Fibroblast of lung (primary cell): ENCODE measurements at regions not wholly inside any gene's neighbourhood (a gene's known extent, or its start where the extent isn't known, plus 50 kb on each side); places are given as distances from the start of the nearest gene placed in this dataset.
A peak's percentile ranks its signal among the peaks of the same experiment; 100 is the strongest.

Source experiments
- DNase-seq, 2 donors: peaks; one replicate each; pipeline versions ENCODE4 v3.0.0 to v3.0.0-alpha.2; 2010; ENCODE audit warnings: low read depth in 2 of 2
- H2AFZ ChIP-seq: 2 replicates; pipeline ENCODE4 v1.5.1; 2012; ENCODE audit warnings: low read length, control low read depth, inconsistent platforms
- H3K27ac ChIP-seq: 2 replicates; pipeline ENCODE4 v1.5.1; 2011; ENCODE audit warnings: low read length, control low read depth; ENCODE audit not compliant: insufficient read depth
- H3K27me3 ChIP-seq: 2 replicates; pipeline ENCODE4 v1.5.1; 2011; ENCODE audit warnings: mild to moderate bottlenecking, low read length; ENCODE audit not compliant: control insufficient read depth, insufficient read depth
- H3K36me3 ChIP-seq: 2 replicates; pipeline ENCODE4 v1.5.1; 2011; ENCODE audit warnings: low read length; ENCODE audit not compliant: control insufficient read depth, insufficient read depth
- H3K4me1 ChIP-seq: 2 replicates; pipeline ENCODE4 v1.5.1; 2011; ENCODE audit warnings: low read length; ENCODE audit not compliant: control insufficient read depth, insufficient read depth; ENCODE audit errors: extremely low read depth
- H3K4me2 ChIP-seq: 2 replicates; pipeline ENCODE4 v1.5.1; 2011; ENCODE audit warnings: low read length, control low read depth; ENCODE audit not compliant: insufficient read depth; ENCODE audit errors: extremely low read depth
- H3K4me3 ChIP-seq, 4 experiments: fragments of 200-600 bp in 1 of 4; sonication (generic) in 1 of 4; replicated peaks in 1 of 4; 2 replicates each; pipeline ENCODE4 v1.5.1; 2011 to 2016; ENCODE audit warnings: low read length in 4 of 4, low read depth in 3 of 4, mild to moderate bottlenecking in 3 of 4, control low read depth in 2 of 4, inconsistent platforms in 1 of 4, mixed read lengths in 1 of 4; ENCODE audit not compliant: insufficient read depth in 1 of 4; ENCODE audit errors: control extremely low read depth in 1 of 4
- H3K79me2 ChIP-seq: 2 replicates; pipeline ENCODE4 v1.5.1; 2012; ENCODE audit warnings: mild to moderate bottlenecking, low read length, inconsistent platforms; ENCODE audit not compliant: control insufficient read depth, insufficient read depth
- H3K9ac ChIP-seq: 2 replicates; pipeline ENCODE4 v1.5.1; 2011; ENCODE audit warnings: mild to moderate bottlenecking, low read length, control low read depth; ENCODE audit not compliant: insufficient read depth
- H3K9me3 ChIP-seq: 2 replicates; pipeline ENCODE4 v1.5.1; 2012; ENCODE audit warnings: low read depth, low read length; ENCODE audit not compliant: control insufficient read depth, insufficient read depth
- H4K20me1 ChIP-seq: 2 replicates; pipeline ENCODE4 v1.5.1; 2011; ENCODE audit warnings: low read length; ENCODE audit not compliant: control insufficient read depth, insufficient read depth; ENCODE audit errors: extremely low read depth
- CTCF ChIP-seq, 2 donors: IDR thresholded peaks in 1 of 2; conservative IDR thresholded peaks in 1 of 2; 1 replicate in 1 of 2; 2 replicates in 1 of 2; pipeline ENCODE4 v1.5.1; 2011 to 2012; ENCODE audit warnings: low read length in 2 of 2, control low read depth in 1 of 2, inconsistent platforms in 1 of 2, low read depth in 1 of 2, mild to moderate bottlenecking in 1 of 2
- EZH2 ChIP-seq: IDR thresholded peaks from 2 replicates; pipeline ENCODE4 v1.5.1; 2012; ENCODE audit warnings: low read length, control low read depth, mild to moderate bottlenecking; ENCODE audit errors: missing control alignments

DNA sequence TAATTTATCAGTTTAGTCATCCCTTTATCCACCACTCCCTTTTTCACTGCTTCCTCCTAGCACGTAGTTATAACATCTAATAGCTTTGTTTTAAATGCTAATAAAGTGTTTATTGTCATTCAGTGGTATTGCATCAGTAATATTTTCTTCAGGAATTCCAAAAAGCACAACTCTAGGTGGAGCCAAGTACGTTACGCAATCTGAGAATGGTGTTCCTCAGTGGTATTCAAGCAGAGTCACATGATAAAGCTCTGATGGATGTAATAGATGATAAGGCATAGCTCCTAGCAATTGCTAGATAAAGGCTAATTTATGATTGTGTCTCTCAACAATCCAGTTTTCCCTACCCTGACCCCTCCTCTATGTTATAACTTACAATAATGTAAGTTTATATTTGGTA, 494.6 kb upstream of the ADGRL4 start:
- no peaks in the 10 kb centered on the region for H3K4me1 ChIP-seq
- no peaks in the 10 kb centered on the region for H3K9me3 ChIP-seq
- H4K20me1 ChIP-seq: no peaks in the 10 kb centered on the region
- H3K4me3 ChIP-seq: no peak overlapping the region
- peak; percentile 16 to 45 for DNase-seq
- TF ChIP-seq EZH2 (no peak), CTCF (conservative IDR thresholded peaks at IDR 0.05 in 1 of 2, IDR thresholded peaks at IDR 0.05 in 1 of 2; ENCODE audit: low read depth in 1 of 2, low read length in 2 of 2) (no peak)
- no peaks in the 10 kb centered on the region for H3K79me2 ChIP-seq
- H3K36me3 ChIP-seq: no peaks in the 10 kb centered on the region
- no peaks in the 10 kb centered on the region for H3K27me3 ChIP-seq
- H3K27ac ChIP-seq: no peak overlapping the region
- H3K4me2 ChIP-seq: no peak overlapping the region
- H3K9ac ChIP-seq: no peak overlapping the region
- no peak overlapping the region for H2AFZ ChIP-seq

- no peaks in the 10 kb centered on the region for H3K36me3 ChIP-seq
- no peak overlapping the region for H3K9ac ChIP-seq
- no peak for DNase-seq
- H4K20me1 ChIP-seq: no peaks in the 10 kb centered on the region
- H3K4me1 ChIP-seq: no peaks in the 10 kb centered on the region
- H3K9me3 ChIP-seq: no peaks in the 10 kb centered on the region
- no peak overlapping the region for H3K27ac ChIP-seq
- H2AFZ ChIP-seq: no peak overlapping the region
- no peak overlapping the region for H3K4me3 ChIP-seq
- no peak overlapping the region for H3K4me2 ChIP-seq
- H3K27me3 ChIP-seq: no peaks in the 10 kb centered on the region
- no peaks in the 10 kb centered on the region for H3K79me2 ChIP-seq
- TF ChIP-seq CTCF (conservative IDR thresholded peaks at IDR 0.05 in 1 of 2, IDR thresholded peaks at IDR 0.05 in 1 of 2; ENCODE audit: low read depth in 1 of 2, low read length in 2 of 2): no peak
- TF ChIP-seq EZH2: no peak
Measured at GRCh38 chr1:79499541-79499940, 493.0 kb upstream of the ADGRL4 start.

DNA sequence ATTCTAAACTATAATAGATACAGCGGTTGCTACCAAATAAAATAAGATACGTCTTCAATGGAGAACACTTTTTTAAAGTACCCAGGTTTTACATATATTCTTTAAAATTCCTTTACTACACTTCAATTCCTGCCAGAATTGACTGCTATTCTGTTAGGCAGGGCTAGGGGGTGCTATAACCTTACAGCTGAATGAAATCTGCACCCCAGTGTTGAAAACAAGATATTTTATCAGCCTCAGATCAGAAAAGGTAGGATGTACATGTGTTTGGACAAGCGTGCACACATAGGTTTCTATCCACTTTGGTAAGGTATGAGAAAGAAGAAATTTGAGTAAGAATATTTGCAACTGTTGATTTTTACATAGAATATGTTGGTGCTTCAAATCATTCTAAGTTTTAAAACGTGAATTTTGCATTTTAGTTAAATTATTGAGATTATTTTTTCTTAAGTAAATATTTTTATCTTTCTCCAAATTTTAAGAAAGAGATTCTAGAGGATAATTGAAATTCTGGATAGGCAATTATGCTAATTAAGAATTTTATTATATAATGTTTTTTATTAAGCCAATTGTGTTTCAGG, 490.8 kb upstream of the ADGRL4 start:
- Histone ChIP-seq H2AFZ (no peak overlapping the region), H3K4me2 (no peak overlapping the region), H3K27me3 (no peaks in the 10 kb centered on the region), H3K36me3 (no peaks in the 10 kb centered on the region), H3K4me3 (no peak overlapping the region), H3K27ac (no peak overlapping the region), H3K4me1 (no peaks in the 10 kb centered on the region), H3K9me3 (no peaks in the 10 kb centered on the region), H4K20me1 (no peaks in the 10 kb centered on the region), H3K9ac (no peak overlapping the region), H3K79me2 (no peaks in the 10 kb centered on the region)
- peak; percentile 29 to 69 for DNase-seq
- TF ChIP-seq CTCF (conservative IDR thresholded peaks at IDR 0.05 in 1 of 2, IDR thresholded peaks at IDR 0.05 in 1 of 2; ENCODE audit: low read depth in 1 of 2, low read length in 2 of 2) (peak; percentile 97), EZH2 (no peak)
